D721Med (cell line): ENCODE measurements at regions not wholly inside any gene's neighbourhood (a gene's known extent, or its start where the extent isn't known, plus 50 kb on each side); places are given as distances from the start of the nearest gene placed in this dataset.
"Not testable (repeated sequence)": the region's sequence is repeated elsewhere in the genome, so short reads cannot be mapped to it uniquely, and the experiment has no call there.

Experiments
- DNase-seq: peaks from one replicate; pipeline ENCODE4 v3.0.0; 2011; ENCODE audit warnings: low spot score; ENCODE audit not compliant: insufficient read length
- FAIRE-seq: peaks from 2 replicates; lab custom pipeline; 2011; peaks lifted over from hg19 to GRCh38; lab: Jason Lieb, UNC
- CTCF ChIP-seq: IDR thresholded peaks from 2 replicates; pipeline ENCODE4 v1.5.1; 2012; ENCODE audit warnings: mild to moderate bottlenecking, control low read depth; ENCODE audit not compliant: insufficient read depth; ENCODE audit errors: missing control alignments

DNA sequence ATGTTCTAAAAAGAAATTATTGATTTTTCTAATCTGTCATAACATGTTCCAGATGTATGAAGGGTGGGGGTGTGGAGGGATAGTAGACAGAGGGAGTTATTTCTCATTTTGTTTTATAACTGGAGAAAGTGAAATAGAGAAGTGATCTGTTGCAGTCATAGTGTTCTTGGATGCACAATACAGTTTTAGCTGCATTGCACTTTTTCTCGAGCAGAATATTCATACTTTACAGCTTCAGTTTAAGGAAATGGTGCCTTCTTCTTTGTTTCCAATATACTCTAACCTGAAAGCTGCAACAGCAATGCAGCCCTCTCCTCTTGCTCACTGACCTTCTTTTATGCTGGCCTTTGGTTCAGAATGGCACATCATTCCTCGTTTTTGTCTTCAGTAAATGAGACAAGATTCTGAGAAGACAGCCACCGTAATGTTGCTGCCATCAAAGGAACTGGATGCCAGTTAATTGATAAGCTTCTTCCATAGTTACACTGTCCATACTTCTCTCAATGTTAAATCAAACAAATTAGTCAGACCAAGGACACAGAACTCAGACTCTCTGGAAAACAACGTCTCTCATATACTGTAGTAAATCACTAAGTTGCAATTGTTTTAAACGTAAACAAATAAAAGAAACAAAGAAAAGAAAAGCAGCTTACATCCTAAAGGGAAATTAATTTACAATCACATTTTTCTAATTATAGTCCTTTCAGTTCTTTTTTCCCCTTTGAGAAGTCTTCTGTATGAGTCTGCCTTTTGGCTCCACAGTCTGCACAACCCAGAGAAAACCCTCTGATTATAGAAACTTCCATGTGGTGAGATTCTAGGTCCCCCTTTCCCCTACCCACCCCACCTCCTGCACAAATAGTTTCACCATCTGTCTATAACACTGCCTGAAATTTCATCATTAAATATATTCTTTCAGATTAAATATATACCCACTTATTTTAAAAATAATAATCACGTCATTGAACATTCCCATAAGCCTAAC is 97.4 kb upstream of the UGP2 start:
- peak; percentile 21 for FAIRE-seq

GRCh38 chr2:63746548-63746947 is 95.1 kb upstream of the UGP2 start:
- FAIRE-seq, DNase-seq: not testable (repeated sequence)

More for the DNA sequence above, 97.4 kb upstream of the UGP2 start:
- TF ChIP-seq CTCF = no peak
- DNase-seq = no peak

GRCh38 chr2:63751901-63752300 is 89.8 kb upstream of the UGP2 start:
- no peak for FAIRE-seq
- TF ChIP-seq CTCF = no peak
- no peak for DNase-seq

GRCh38 chr2:63755216-63755615 is 86.5 kb upstream of the UGP2 start:
- no peak for TF ChIP-seq CTCF
- FAIRE-seq (no peak), DNase-seq (no peak)

- no peak for DNase-seq
Measured at GRCh38 chr2:63755965-63756364, 85.7 kb upstream of the UGP2 start.

GRCh38 chr2:63763391-63763941 is 78.2 kb upstream of the UGP2 start:
- no peak for FAIRE-seq
- no peak for DNase-seq
- TF ChIP-seq CTCF = no peak

More at GRCh38 chr2:63755965-63756364, 85.7 kb upstream of the UGP2 start:
- no peak for FAIRE-seq
- TF ChIP-seq CTCF = no peak

GRCh38 chr2:63764630-63765029 is 77.1 kb upstream of the UGP2 start:
- no peak for DNase-seq
- no peak for FAIRE-seq
- TF ChIP-seq CTCF = no peak
